ENCODE measurements at regions not wholly inside any gene's neighbourhood (a gene's known extent, or its start where the extent isn't known, plus 50 kb on each side); places are given as distances from the start of the nearest gene placed in this dataset.
A peak's percentile ranks its signal among the peaks of the same experiment; 100 is the strongest.

DNA sequence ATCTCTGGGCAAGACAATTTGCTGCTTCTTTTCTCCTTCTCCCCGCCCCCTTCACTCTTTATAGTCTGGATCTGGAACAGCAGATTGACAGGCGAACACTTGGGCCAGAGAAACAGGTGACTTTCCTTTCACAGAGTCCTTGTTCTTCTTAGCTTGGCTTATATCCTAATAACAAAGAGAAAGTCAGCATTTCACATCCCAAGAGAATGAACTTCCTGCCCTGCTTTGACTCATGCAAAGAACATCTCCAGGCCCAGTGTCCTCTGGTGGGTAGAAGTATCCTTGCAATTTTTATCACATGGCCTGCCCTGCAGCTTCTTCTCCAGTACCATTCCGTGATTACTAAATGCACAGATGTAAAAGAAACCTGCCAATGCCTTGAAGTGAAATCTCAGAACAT, 764.4 kb downstream of the ADGRL2 start:
- H3K9me3 ChIP-seq: no peaks in the 10 kb centered on the region
- no peak overlapping the region for H3K27ac ChIP-seq (replicated peaks in 1 of 4)
- no peak for DNase-seq (ENCODE audit: extremely low spot score)
- no peak overlapping the region for H3K4me3 ChIP-seq
- intact Hi-C loops (cut with DNase I): no loop called here
- 59% methylated on average over 3 of the region's 3 CpGs for WGBS
- H3K4me1 ChIP-seq: peaks cover 0 to 16% (median 13%) of the 10 kb centered on the region in 4 donors
- TF ChIP-seq, protein P1, sequence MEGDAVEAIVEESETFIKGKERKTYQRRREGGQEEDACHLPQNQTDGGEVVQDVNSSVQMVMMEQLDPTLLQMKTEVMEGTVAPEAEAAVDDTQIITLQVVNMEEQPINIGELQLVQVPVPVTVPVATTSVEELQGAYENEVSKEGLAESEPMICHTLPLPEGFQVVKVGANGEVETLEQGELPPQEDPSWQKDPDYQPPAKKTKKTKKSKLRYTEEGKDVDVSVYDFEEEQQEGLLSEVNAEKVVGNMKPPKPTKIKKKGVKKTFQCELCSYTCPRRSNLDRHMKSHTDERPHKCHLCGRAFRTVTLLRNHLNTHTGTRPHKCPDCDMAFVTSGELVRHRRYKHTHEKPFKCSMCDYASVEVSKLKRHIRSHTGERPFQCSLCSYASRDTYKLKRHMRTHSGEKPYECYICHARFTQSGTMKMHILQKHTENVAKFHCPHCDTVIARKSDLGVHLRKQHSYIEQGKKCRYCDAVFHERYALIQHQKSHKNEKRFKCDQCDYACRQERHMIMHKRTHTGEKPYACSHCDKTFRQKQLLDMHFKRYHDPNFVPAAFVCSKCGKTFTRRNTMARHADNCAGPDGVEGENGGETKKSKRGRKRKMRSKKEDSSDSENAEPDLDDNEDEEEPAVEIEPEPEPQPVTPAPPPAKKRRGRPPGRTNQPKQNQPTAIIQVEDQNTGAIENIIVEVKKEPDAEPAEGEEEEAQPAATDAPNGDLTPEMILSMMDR (IDR thresholded peaks at IDR 0.05): peak in 1 of 3 experiments; percentile 30
- no peak for TF ChIP-seq EP300 (IDR thresholded peaks at IDR 0.05)
- no peaks in the 10 kb centered on the region for H3K36me3 ChIP-seq
- no peaks in the 10 kb centered on the region for H3K27me3 ChIP-seq

DNA sequence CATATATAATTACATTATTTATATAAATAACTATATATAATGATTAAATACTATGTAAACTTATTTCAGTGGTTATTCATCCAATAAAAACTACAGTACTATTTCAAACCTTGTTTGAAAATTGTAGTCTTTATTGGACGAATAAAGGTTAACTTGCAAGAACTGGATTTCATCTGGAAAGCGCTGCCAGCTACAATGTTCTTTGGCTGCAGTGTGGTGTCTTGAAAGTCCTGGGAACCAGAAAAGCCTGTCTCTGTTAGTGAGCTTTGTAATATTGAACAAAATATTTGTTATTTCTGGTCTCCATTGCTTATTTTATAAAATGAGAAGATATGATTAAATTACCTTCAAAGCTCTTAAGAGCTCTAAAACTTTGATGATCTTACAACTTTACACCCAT, 763.6 kb downstream of the ADGRL2 start:
- TF ChIP-seq, protein P1 (IDR thresholded peaks at IDR 0.05): no peak
- no peak for TF ChIP-seq POLR2A (IDR thresholded peaks at IDR 0.05; ENCODE audit: low read depth)
- TF ChIP-seq EP300 (IDR thresholded peaks at IDR 0.05): no peak
- TF ChIP-seq POLR2AphosphoS5 (IDR thresholded peaks at IDR 0.05): no peak
- intact Hi-C loops (cut with DNase I): no loop called here
- Histone ChIP-seq H3K27me3 (no peaks in the 10 kb centered on the region), H3K27ac (replicated peaks in 1 of 4) (no peak overlapping the region), H3K4me3 (no peak overlapping the region), H3K4me1 (peaks cover 0 to 16% (median 13%) of the 10 kb centered on the region in 4 donors), H3K36me3 (no peaks in the 10 kb centered on the region), H3K9me3 (no peaks in the 10 kb centered on the region)
- 63% methylated on average over 2 of the region's 2 CpGs for WGBS
- no peak for DNase-seq (ENCODE audit: extremely low spot score)

DNA sequence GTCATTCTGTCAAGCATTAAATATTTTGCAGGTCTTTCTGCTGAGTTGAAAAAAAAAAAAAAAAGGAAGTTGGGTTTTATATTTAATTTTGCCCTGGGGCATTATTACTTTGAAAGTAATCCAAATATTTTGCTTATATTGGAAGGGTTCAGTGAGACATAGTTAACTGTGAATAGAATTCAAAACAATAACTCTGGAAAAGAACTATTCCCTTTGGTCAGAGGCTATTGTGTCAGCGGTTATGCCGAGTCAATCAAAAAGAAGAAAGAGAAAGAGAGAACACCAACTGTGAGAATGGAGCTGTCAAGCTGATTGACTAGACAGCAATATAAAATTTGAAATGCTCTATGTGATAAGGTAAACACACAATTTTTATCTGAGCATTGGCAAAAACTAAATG, 761.7 kb downstream of the ADGRL2 start:
- Histone ChIP-seq H3K4me1 (peaks cover 0 to 16% (median 13%) of the 10 kb centered on the region in 4 donors), H3K27me3 (no peaks in the 10 kb centered on the region), H3K27ac (replicated peaks in 1 of 4) (no peak overlapping the region), H3K9me3 (no peaks in the 10 kb centered on the region), H3K4me3 (no peak overlapping the region), H3K36me3 (no peaks in the 10 kb centered on the region)
- intact Hi-C loops (cut with DNase I): no loop called here
- no peak for DNase-seq (ENCODE audit: extremely low spot score)
- no peak for TF ChIP-seq POLR2AphosphoS5 (IDR thresholded peaks at IDR 0.05)
- TF ChIP-seq POLR2A (IDR thresholded peaks at IDR 0.05; ENCODE audit: low read depth): no peak
- TF ChIP-seq, protein P1 (IDR thresholded peaks at IDR 0.05): no peak
- TF ChIP-seq EP300 (IDR thresholded peaks at IDR 0.05): no peak
- 65% methylated on average over 2 of the region's 2 CpGs for WGBS

DNA sequence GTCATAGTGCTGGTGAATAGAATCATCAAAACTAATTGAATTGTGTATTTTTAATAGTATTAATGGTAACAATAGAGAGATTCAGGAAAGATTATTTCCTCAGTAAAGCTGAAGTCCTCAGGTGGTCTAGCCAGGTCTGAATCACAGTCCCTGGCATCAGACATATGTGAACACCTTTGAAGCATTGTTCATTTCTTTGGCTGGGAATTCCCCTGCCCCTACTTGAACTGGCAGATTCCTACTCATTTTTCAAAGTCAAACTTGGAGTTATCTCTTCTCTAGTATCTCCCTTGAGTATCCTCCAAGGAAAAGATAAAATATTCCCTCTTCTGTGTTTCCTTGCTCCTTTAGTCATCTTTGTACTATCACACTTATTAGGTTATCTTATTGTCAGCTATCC, 759.8 kb downstream of the ADGRL2 start:
- Histone ChIP-seq H3K36me3 (no peaks in the 10 kb centered on the region), H3K4me1 (peaks cover 0 to 13% (median 10%) of the 10 kb centered on the region in 4 donors), H3K9me3 (no peaks in the 10 kb centered on the region), H3K4me3 (no peak overlapping the region), H3K27ac (replicated peaks in 1 of 4) (no peak overlapping the region), H3K27me3 (no peaks in the 10 kb centered on the region)
- intact Hi-C loops (cut with DNase I): no loop called here
- TF ChIP-seq EP300 (IDR thresholded peaks at IDR 0.05) (no peak), POLR2A (IDR thresholded peaks at IDR 0.05; ENCODE audit: low read depth) (no peak), POLR2AphosphoS5 (IDR thresholded peaks at IDR 0.05) (no peak)
- TF ChIP-seq, protein P1 (IDR thresholded peaks at IDR 0.05): no peak
- DNase-seq (ENCODE audit: extremely low spot score): no peak

DNA sequence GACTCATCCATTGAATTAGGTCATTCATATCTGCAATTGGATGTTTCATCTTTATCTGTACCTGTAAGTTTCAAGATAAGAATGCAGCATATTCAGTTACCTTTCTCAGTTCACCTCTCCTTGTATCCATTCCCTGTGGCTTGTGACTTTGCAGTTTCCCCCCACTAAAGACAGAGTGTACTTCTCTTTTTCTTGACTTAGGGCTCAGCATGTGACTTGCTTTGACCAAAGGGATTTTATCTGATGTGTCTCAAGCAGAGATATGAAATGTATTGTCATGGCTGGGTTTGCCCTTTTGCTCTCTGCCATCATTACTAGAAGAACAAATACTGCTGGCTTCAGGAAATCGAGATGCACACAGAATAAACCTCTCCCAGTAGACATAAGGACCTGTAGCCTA, 754.8 kb downstream of the ADGRL2 start:
- intact Hi-C loops (cut with DNase I): no loop called here
- no peaks in the 10 kb centered on the region for H3K36me3 ChIP-seq

More for the DNA sequence above, 754.8 kb downstream of the ADGRL2 start:
- no peak overlapping the region for H3K4me3 ChIP-seq
- WGBS: 50% methylated on average over 1 of the region's 1 CpG
- TF ChIP-seq POLR2A (IDR thresholded peaks at IDR 0.05; ENCODE audit: low read depth) (no peak), POLR2AphosphoS5 (IDR thresholded peaks at IDR 0.05) (no peak), EP300 (IDR thresholded peaks at IDR 0.05) (no peak)
- TF ChIP-seq, protein P1 (IDR thresholded peaks at IDR 0.05): no peak
- DNase-seq (ENCODE audit: extremely low spot score): no peak
- no peaks in the 10 kb centered on the region for H3K9me3 ChIP-seq
- no peak overlapping the region for H3K27ac ChIP-seq (replicated peaks in 1 of 4)
- no peaks in the 10 kb centered on the region for H3K27me3 ChIP-seq
- no peaks in the 10 kb centered on the region for H3K4me1 ChIP-seq
